SHP77 treated with DMSO at 0.1 percent for 48 hours (cell line): ENCODE measurements at regions not wholly inside any gene's neighbourhood (a gene's known extent, or its start where the extent isn't known, plus 50 kb on each side); places are given as distances from the start of the nearest gene placed in this dataset.

Experiments
- DNase-seq: peaks from one replicate; lab custom pipeline; 2025; lab: John Stamatoyannopoulos, UW

GRCh38 chr4:11483046-11483445 lies 54.4 kb upstream of the HS3ST1 start:
- no peak for DNase-seq

- DNase-seq: no peak
Measured at GRCh38 chr4:11480683-11481082, 52.0 kb upstream of the HS3ST1 start.
